Myocyte (in vitro differentiated cells): ENCODE measurements at regions not wholly inside any gene's neighbourhood (a gene's known extent, or its start where the extent isn't known, plus 50 kb on each side); places are given as distances from the start of the nearest gene placed in this dataset.

Experiments used
- DNase-seq: peaks from one replicate; pipeline ENCODE4 v3.0.0-alpha.2; 2012; ENCODE audit warnings: low read depth

- DNase-seq = no peak
Observed at GRCh38 chr14:80379035-80379434, 167.7 kb upstream of the DIO2 start.

GRCh38 chr14:80378084-80378690, 166.9 kb upstream of the DIO2 start:
- no peak for DNase-seq

- DNase-seq = no peak
Observed at GRCh38 chr14:80364816-80365215, 153.5 kb upstream of the DIO2 start.

- peak; percentile 41 for DNase-seq
Observed at GRCh38 chr14:80364274-80364673, 153.0 kb upstream of the DIO2 start.

GRCh38 chr14:80358112-80358511, 146.8 kb upstream of the DIO2 start:
- DNase-seq = no peak

- DNase-seq = peak; percentile 14
Observed at GRCh38 chr14:80356413-80356812, 145.1 kb upstream of the DIO2 start.

GRCh38 chr14:80354860-80355581, 143.7 kb upstream of the DIO2 start:
- DNase-seq = no peak

- DNase-seq = no peak
Observed at GRCh38 chr14:80352471-80352870, 141.2 kb upstream of the DIO2 start.

- no peak for DNase-seq
Observed at GRCh38 chr14:80350707-80351106, 139.4 kb upstream of the DIO2 start.

- no peak for DNase-seq
Observed at GRCh38 chr14:80346395-80346794, 135.1 kb upstream of the DIO2 start.

GRCh38 chr14:80344208-80344607, 132.9 kb upstream of the DIO2 start:
- DNase-seq = no peak

- DNase-seq = no peak
Observed at GRCh38 chr14:80336608-80337106, 125.4 kb upstream of the DIO2 start.

- DNase-seq = no peak
Observed at GRCh38 chr14:80325688-80326087, 114.4 kb upstream of the DIO2 start.

GRCh38 chr14:80325112-80325511, 113.8 kb upstream of the DIO2 start:
- DNase-seq = no peak

- DNase-seq = no peak
Observed at GRCh38 chr14:80324649-80325048, 113.3 kb upstream of the DIO2 start.

- DNase-seq = no peak
Observed at GRCh38 chr14:80323038-80323665, 111.8 kb upstream of the DIO2 start.

GRCh38 chr14:80316441-80316840, 105.1 kb upstream of the DIO2 start:
- DNase-seq = peak; percentile 10

- DNase-seq = no peak
Observed at GRCh38 chr14:80315681-80316080, 104.4 kb upstream of the DIO2 start.

- DNase-seq = no peak
Observed at GRCh38 chr14:80313806-80314205, 102.5 kb upstream of the DIO2 start.

GRCh38 chr14:80310938-80311750, 99.8 kb upstream of the DIO2 start:
- peak; percentile 30 for DNase-seq

GRCh38 chr14:80304125-80304766, 92.9 kb upstream of the DIO2 start:
- DNase-seq = no peak
